Astrocyte (in vitro differentiated cells and primary cell): ENCODE measurements at regions not wholly inside any gene's neighbourhood (a gene's known extent, or its start where the extent isn't known, plus 50 kb on each side); places are given as distances from the start of the nearest gene placed in this dataset.

Experiments used
- DNase-seq: peaks from one replicate; pipeline ENCODE4 v3.0.0-alpha.2; 2010; ENCODE audit warnings: low read depth
- FAIRE-seq: peaks from 2 replicates; lab custom pipeline; 2011; peaks lifted over from hg19 to GRCh38; lab: Jason Lieb, UNC
- H2AFZ ChIP-seq: 2 replicates; pipeline ENCODE4 v1.6.0; 2012; ENCODE audit warnings: low read depth, low read length, inconsistent platforms
- H3K27ac ChIP-seq: 2 replicates; pipeline ENCODE4 v1.5.1; 2011; ENCODE audit warnings: low read depth, low read length, inconsistent platforms
- H3K27me3 ChIP-seq: 2 replicates; pipeline ENCODE4 v1.6.0; 2011; ENCODE audit warnings: low read length, inconsistent platforms; ENCODE audit not compliant: insufficient read depth
- H3K36me3 ChIP-seq: 2 replicates; pipeline ENCODE4 v1.5.1; 2011; ENCODE audit warnings: low read length, inconsistent platforms; ENCODE audit not compliant: insufficient read depth
- H3K4me1 ChIP-seq: 2 replicates; pipeline ENCODE4 v1.5.1; 2011; ENCODE audit warnings: low read length, inconsistent platforms; ENCODE audit not compliant: insufficient read depth
- H3K4me2 ChIP-seq: 2 replicates; pipeline ENCODE4 v1.6.0; 2012; ENCODE audit warnings: low read length, inconsistent platforms
- H3K4me3 ChIP-seq: 2 replicates; pipeline ENCODE4 v1.5.1; 2011; ENCODE audit warnings: low read depth, mild to moderate bottlenecking, low read length, inconsistent platforms; ENCODE audit not compliant: insufficient read depth
- H3K79me2 ChIP-seq: 2 replicates; pipeline ENCODE4 v1.6.0; 2012; ENCODE audit warnings: mild to moderate bottlenecking, low read length, inconsistent platforms; ENCODE audit not compliant: insufficient read depth
- H3K9ac ChIP-seq: 2 replicates; pipeline ENCODE4 v1.6.0; 2012; ENCODE audit warnings: mild to moderate bottlenecking, low read length, inconsistent platforms
- H3K9me3 ChIP-seq: 2 replicates; pipeline ENCODE4 v1.5.1; 2012; ENCODE audit warnings: low read depth, mild to moderate bottlenecking, low read length, inconsistent platforms; ENCODE audit not compliant: insufficient read depth
- H4K20me1 ChIP-seq: 2 replicates; pipeline ENCODE4 v1.6.0; 2012; ENCODE audit warnings: low read length, inconsistent platforms; ENCODE audit not compliant: insufficient read depth
- H3K27ac Mint-ChIP-seq: one replicate; pipeline ENCODE4 v1.8.0; 2021; ENCODE audit warnings: mild to moderate bottlenecking, mixed read lengths; ENCODE audit not compliant: unreplicated experiment
- H3K27me3 Mint-ChIP-seq: one replicate; pipeline ENCODE4 v1.8.0; 2021; ENCODE audit warnings: low read depth, mixed read lengths; ENCODE audit not compliant: unreplicated experiment
- H3K36me3 Mint-ChIP-seq: one replicate; pipeline ENCODE4 v1.8.0; 2021; ENCODE audit warnings: low read depth, mixed read lengths; ENCODE audit not compliant: unreplicated experiment
- H3K4me1 Mint-ChIP-seq: one replicate; pipeline ENCODE4 v1.8.0; 2021; ENCODE audit warnings: low read depth, mixed read lengths; ENCODE audit not compliant: unreplicated experiment
- H3K4me3 Mint-ChIP-seq: one replicate; pipeline ENCODE4 v1.8.0; 2021; ENCODE audit warnings: mild to moderate bottlenecking, moderate library complexity, mixed read lengths; ENCODE audit not compliant: unreplicated experiment
- H3K9me3 Mint-ChIP-seq: one replicate; pipeline ENCODE4 v1.8.0; 2021; ENCODE audit warnings: mild to moderate bottlenecking, mixed read lengths; ENCODE audit not compliant: unreplicated experiment
- CTCF ChIP-seq: IDR thresholded peaks from 2 replicates; pipeline ENCODE4 v1.5.1; 2011; ENCODE audit warnings: low read depth, mild to moderate bottlenecking, inconsistent platforms, low read length, moderate library complexity; ENCODE audit not compliant: insufficient read depth
- EZH2 ChIP-seq: IDR thresholded peaks from 2 replicates; pipeline ENCODE4 v1.6.1; 2012; ENCODE audit warnings: mild to moderate bottlenecking, low read length, inconsistent platforms; ENCODE audit not compliant: insufficient read depth

GRCh38 chr12:105754313-105754712 lies 384.4 kb downstream of the NUAK1 start:
- Histone ChIP-seq H3K27ac (no peak overlapping the region), H3K4me1 (peaks cover 8% of the 10 kb centered on the region), H2AFZ (no peak overlapping the region), H3K79me2 (no peaks in the 10 kb centered on the region), H3K4me3 (no peak overlapping the region), H4K20me1 (no peaks in the 10 kb centered on the region), H3K4me2 (no peak overlapping the region), H3K9me3 (no peaks in the 10 kb centered on the region), H3K36me3 (no peaks in the 10 kb centered on the region), H3K9ac (no peak overlapping the region), H3K27me3 (no peaks in the 10 kb centered on the region)
- Mint-ChIP-seq H3K27ac (no peak overlapping the region), H3K4me1 (peaks cover under 1% of the 10 kb centered on the region), H3K4me3 (no peak overlapping the region), H3K27me3 (peaks cover 4% of the 10 kb centered on the region), H3K36me3 (peaks cover 2% of the 10 kb centered on the region), H3K9me3 (peaks cover 6% of the 10 kb centered on the region)
- FAIRE-seq: no peak
- no peak for DNase-seq
- TF ChIP-seq EZH2 (no peak), CTCF (no peak)

DNA sequence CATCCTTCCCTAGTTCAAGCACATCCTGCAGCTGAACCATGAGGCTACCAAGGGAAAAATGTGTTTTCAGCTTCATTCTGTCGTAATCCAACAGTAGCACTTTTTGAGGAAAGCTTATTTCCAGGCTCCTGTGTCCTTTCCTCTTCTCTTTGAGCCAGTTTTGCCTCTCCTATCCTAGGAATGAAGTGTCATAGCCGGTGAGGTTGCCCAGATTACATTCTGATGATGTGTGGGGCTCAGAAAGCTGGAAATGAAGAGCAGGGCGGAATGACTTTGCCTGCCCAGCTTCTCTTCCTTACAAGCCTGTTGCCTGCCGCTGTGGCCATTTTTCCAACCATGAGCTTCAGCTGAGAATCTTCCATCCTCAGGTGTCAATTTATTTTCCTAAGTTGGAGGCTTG lies 381.8 kb downstream of the NUAK1 start:
- H3K9me3 Mint-ChIP-seq: peaks cover 6% of the 10 kb centered on the region
- H3K36me3 Mint-ChIP-seq: peaks cover 2% of the 10 kb centered on the region
- peaks cover 7% of the 10 kb centered on the region for H3K4me1 Mint-ChIP-seq
- H3K4me3 ChIP-seq: no peak overlapping the region
- H3K4me2 ChIP-seq: no peak overlapping the region
- no peak overlapping the region for H3K27ac Mint-ChIP-seq
- TF ChIP-seq EZH2: no peak
- no peak for TF ChIP-seq CTCF
- no peaks in the 10 kb centered on the region for H3K36me3 ChIP-seq
- no peaks in the 10 kb centered on the region for H3K27me3 ChIP-seq
- no peak overlapping the region for H3K4me3 Mint-ChIP-seq
- H4K20me1 ChIP-seq: no peaks in the 10 kb centered on the region
- H3K27me3 Mint-ChIP-seq: peaks cover 4% of the 10 kb centered on the region
- no peaks in the 10 kb centered on the region for H3K9me3 ChIP-seq
- no peak for FAIRE-seq
- no peak overlapping the region for H2AFZ ChIP-seq
- no peak for DNase-seq
- no peak overlapping the region for H3K9ac ChIP-seq
- no peaks in the 10 kb centered on the region for H3K79me2 ChIP-seq
- no peaks in the 10 kb centered on the region for H3K4me1 ChIP-seq
- H3K27ac ChIP-seq: no peak overlapping the region

- Histone ChIP-seq H3K4me1 (no peaks in the 10 kb centered on the region), H3K27ac (no peak overlapping the region), H4K20me1 (no peaks in the 10 kb centered on the region), H3K36me3 (no peaks in the 10 kb centered on the region), H3K9me3 (no peaks in the 10 kb centered on the region), H3K4me3 (no peak overlapping the region), H2AFZ (no peak overlapping the region), H3K4me2 (no peak overlapping the region), H3K79me2 (no peaks in the 10 kb centered on the region), H3K27me3 (no peaks in the 10 kb centered on the region), H3K9ac (no peak overlapping the region)
- peaks cover 7% of the 10 kb centered on the region for H3K4me1 Mint-ChIP-seq
- H3K4me3 Mint-ChIP-seq: no peak overlapping the region
- DNase-seq (no peak), FAIRE-seq (no peak)
- H3K27me3 Mint-ChIP-seq: peaks cover 4% of the 10 kb centered on the region
- H3K27ac Mint-ChIP-seq: no peak overlapping the region
- TF ChIP-seq EZH2 (no peak), CTCF (no peak)
- peaks cover 8% of the 10 kb centered on the region for H3K9me3 Mint-ChIP-seq
- H3K36me3 Mint-ChIP-seq: peaks cover 2% of the 10 kb centered on the region
Measured at GRCh38 chr12:105759149-105759548, 379.6 kb downstream of the NUAK1 start.
